ENCODE measurements at regions not wholly inside any gene's neighbourhood (a gene's known extent, or its start where the extent isn't known, plus 50 kb on each side); places are given as distances from the start of the nearest gene placed in this dataset.

- Histone ChIP-seq H3K4me3 (no peak overlapping the region), H3K27me3 (no peaks in the 10 kb centered on the region), H3K36me3 (ENCODE audit: low read depth, missing control alignments) (no peaks in the 10 kb centered on the region), H3K4me1 (peaks cover 8% of the 10 kb centered on the region), H3K9me3 (no peaks in the 10 kb centered on the region), H3K27ac (no peak overlapping the region)
- intact Hi-C loops (cut with DNase I; ENCODE audit: low total_unique reads) = no loop called here
- TF ChIP-seq POLR2A (IDR thresholded peaks at IDR 0.05) = no peak
- no peak for TF ChIP-seq CTCF (IDR thresholded peaks at IDR 0.05)
- 78 to 81% methylated on average over 12 to 13 of the region's 13 CpGs for WGBS, 2 donors
- DNase-seq = peak; percentile 26
Measured at GRCh38 chr1:115454837-115455511, 116.9 kb upstream of the NGF start.

GRCh38 chr1:115453666-115454065 lies 115.6 kb upstream of the NGF start:
- Histone ChIP-seq H3K27ac (no peak overlapping the region), H3K36me3 (ENCODE audit: low read depth, missing control alignments) (no peaks in the 10 kb centered on the region), H3K27me3 (no peaks in the 10 kb centered on the region), H3K4me1 (peaks cover 8% of the 10 kb centered on the region), H3K9me3 (no peaks in the 10 kb centered on the region), H3K4me3 (no peak overlapping the region)
- no peak for DNase-seq
- intact Hi-C loops (cut with DNase I; ENCODE audit: low total_unique reads) = no loop called here
- TF ChIP-seq CTCF (IDR thresholded peaks at IDR 0.05) = no peak
- TF ChIP-seq POLR2A (IDR thresholded peaks at IDR 0.05) = no peak
- 92% methylated on average over 2 of the region's 2 CpGs for WGBS, 2 donors

- no peaks in the 10 kb centered on the region for H3K36me3 ChIP-seq (ENCODE audit: low read depth, missing control alignments)
- no peak overlapping the region for H3K27ac ChIP-seq
- DNase-seq = no peak
- peaks cover 10% of the 10 kb centered on the region for H3K4me1 ChIP-seq
- TF ChIP-seq POLR2A (IDR thresholded peaks at IDR 0.05) = no peak
- TF ChIP-seq CTCF (IDR thresholded peaks at IDR 0.05) = no peak
- no peaks in the 10 kb centered on the region for H3K27me3 ChIP-seq
- no peaks in the 10 kb centered on the region for H3K9me3 ChIP-seq
- intact Hi-C loops (cut with DNase I; ENCODE audit: low total_unique reads) = no loop called here
- WGBS, 2 donors = 90 to 94% methylated on average over 6 of the region's 6 CpGs
- no peak overlapping the region for H3K4me3 ChIP-seq
Measured at GRCh38 chr1:115452600-115453329, 114.7 kb upstream of the NGF start.

- intact Hi-C loops (cut with DNase I; ENCODE audit: low total_unique reads) = no loop called here
- Histone ChIP-seq H3K4me1 (peaks cover 11% of the 10 kb centered on the region), H3K4me3 (no peak overlapping the region), H3K36me3 (ENCODE audit: low read depth, missing control alignments) (no peaks in the 10 kb centered on the region), H3K27me3 (no peaks in the 10 kb centered on the region), H3K27ac (no peak overlapping the region), H3K9me3 (no peaks in the 10 kb centered on the region)
- TF ChIP-seq POLR2A (IDR thresholded peaks at IDR 0.05) = no peak
- TF ChIP-seq CTCF (IDR thresholded peaks at IDR 0.05) = no peak
- 31 to 53% methylated on average over 6 of the region's 6 CpGs for WGBS, 2 donors
- peak; percentile 88 for DNase-seq
Measured at GRCh38 chr1:115450501-115451040, 112.5 kb upstream of the NGF start.
